Activated CD4-positive, alpha-beta T cell treated with anti-CD3 and anti-CD28 coated beads, Interleukin-2, amount 50 U/mL, for 1 hour (primary cell): ENCODE measurements at regions not wholly inside any gene's neighbourhood (a gene's known extent, or its start where the extent isn't known, plus 50 kb on each side); places are given as distances from the start of the nearest gene placed in this dataset.

Experiments
- DNase-seq: peaks from one replicate; pipeline ENCODE4 v3.0.0-alpha.2; 2020

DNA sequence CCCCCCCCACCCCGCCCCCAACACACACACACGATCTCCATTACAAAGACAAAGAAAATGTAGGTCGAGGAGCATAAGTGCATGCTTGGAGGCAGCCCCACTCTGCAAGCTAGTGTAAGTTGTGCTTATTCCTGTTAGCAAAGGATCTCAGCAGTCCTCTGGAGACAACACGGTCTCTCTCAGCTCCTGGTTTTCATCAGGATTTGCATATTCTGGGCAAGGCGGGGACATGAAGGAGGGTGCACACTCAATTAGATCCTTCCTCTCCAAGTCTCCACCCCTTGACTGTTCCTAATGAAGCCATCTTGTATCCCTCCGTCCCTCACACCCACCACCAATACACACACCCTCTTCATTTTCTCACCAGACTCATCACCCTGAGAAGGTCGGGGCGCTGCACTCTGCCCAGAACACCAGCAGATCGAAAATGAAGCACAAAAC is 63.8 kb downstream of the MRPL46 start:
- DNase-seq: no peak

DNA sequence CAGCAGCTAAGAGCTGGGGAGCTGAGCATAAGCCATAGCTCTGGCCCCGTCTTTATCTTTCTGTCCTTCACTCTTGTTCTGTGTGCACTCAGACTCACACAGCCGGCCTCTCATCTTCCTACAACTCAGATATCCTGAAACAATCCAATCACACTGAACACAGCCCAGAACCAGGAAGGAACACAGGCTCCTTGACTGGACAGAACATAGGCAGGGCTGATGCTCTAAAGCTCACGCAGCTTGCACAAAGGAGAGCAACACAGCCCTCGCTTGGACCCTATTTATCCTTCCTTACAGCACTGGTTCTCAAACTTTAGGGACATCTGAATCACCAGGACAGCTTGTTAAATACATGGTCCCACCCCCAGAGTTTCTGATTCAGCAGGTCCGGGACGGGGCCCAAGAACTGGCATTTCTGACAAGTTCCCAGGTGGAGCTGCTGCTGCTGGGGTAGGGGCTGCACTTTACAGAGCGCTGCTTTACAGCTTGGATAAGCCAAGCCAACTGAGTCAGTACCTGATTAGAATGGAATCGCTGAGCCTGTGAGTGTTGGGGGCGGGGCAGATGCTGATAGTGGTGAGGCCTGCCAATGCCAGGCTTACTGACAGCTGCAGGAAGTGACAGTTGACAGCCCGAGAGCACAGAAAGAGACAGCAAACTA is 65.1 kb downstream of the MRPL46 start:
- no peak for DNase-seq

DNA sequence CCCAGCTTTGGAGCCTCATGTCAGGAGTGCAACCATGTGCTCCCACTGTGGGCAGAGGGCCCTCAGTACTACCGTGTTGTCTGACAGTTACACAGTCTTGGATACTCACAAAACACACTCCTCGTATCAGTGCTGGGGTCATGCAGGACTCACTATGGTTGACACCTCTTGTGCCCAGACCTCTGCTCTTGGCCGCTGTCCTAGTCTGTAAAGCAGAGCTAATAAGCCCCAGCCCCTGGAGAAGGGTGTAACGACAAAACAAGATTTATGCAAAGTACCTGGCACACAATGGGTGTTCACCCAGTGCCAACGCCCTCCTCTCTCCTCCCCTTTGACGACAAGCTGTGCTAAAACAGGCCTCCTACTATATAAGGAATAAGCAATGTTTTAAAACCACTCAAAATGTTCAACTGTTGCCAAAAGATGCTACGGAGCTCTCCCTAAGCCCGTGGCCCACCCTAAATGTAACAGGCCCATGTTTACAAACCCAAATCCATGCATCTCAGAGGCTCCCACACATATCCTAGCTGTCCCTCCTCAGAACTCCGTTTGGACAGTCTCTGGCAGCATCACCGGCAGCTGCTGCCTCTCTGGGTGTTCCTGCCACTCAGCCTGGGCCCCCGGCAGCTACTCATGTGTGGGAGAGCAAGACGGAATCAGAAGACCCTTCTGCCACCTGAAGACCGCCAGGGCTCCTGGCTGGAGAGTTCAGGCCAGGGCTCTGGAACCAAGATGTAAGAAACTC is 65.8 kb downstream of the MRPL46 start:
- DNase-seq: no peak

DNA sequence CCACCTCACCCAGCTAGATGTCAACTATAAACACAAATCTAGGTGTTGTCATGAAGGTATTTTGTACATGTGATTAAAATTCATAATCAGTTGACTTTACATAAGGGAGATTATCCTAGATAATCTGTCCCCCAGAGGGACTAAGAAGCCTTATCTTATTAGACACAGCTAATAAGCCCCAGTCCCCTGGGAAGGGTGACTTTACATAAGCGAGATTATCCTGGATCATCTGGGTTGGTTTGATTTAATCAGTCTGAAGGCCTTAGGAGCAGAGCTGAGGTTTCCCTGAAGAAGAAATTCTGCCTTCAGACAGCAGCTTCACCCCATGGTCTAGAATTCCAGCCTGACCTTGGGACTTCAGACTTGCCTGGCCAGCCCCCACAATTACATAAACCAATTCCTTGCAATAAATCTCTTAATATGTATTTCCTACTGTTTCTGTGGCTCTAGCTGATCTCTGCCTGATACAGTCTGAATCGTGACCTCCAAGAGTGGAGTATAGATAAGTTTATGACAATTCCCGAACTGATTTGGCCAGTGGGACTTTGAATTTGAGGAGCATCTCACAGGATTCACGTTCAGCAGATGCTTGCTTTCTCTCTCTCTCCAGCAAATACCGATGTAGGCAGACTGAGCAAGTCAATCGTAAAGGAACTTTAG is 66.5 kb downstream of the MRPL46 start:
- no peak for DNase-seq

DNA sequence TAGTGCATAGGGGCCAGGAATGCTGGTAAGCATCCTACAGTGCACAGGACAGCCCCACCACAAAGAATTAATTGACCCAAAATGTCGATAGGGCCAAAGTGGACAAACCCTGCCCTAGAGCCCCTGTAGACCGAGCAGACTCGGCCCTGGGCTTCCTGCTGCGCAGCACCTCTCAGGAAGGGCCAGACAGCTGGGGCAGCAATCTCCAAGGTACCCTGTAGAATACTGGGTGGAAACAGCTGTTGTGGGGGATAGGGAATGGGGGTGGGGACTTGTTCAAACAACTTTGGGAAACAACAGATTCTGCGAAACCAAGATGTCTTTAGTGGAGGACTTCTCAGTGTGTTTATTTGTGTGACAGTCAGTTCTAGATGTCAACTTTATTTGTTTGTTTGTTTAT is 67.1 kb downstream of the MRPL46 start:
- DNase-seq: no peak

DNA sequence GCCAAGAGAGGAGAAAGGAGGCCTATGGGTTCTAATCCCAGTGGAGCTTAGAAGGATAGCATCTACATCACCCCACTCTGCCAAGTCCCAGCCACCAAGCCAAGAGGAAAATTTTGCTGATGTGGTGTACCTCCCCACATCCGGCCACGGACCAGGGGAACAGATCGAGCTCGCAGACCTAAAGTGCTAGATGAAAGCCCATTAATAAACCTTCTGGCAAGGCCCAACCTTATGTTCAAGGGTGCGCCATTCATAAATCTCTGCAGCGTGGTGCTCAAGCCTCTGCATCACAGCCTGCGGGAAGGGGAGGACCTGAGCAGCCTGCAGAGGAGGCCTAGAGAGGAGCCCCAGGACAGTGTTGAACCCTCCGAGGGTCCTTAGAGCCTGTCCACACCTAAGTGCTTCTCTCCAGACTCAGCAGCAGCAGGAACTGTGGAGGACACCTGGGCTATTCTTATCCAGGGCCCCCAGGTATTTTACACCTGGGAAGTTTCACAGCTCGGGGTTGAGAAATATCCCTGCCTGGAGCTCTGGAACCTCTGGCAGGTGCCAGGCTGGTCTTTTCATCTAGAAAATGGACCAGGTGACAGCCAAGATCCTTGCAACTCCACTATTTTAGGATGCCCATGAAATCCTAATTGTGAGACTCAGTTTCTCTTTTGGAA is 68.0 kb downstream of the MRPL46 start:
- DNase-seq: no peak

DNA sequence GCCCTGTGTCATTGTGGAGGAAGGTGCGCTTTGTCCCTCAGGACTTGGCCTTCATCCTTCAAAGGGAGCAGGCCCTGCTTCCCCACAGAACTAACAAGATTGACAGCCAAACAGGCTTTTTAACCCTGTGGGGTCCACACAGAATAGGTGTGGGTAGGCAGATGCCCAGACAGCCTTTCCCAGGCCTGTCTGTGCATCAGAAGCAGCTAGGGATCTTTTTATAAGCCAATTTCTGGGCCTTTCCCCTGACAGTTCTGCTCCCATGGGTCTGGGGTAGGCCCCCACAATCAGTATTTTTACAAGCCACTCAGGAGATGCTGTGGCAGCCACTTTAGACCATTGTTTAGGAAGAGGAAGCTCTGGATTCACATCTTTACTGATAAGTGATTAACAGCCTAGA is 69.2 kb downstream of the MRPL46 start:
- DNase-seq: no peak

DNA sequence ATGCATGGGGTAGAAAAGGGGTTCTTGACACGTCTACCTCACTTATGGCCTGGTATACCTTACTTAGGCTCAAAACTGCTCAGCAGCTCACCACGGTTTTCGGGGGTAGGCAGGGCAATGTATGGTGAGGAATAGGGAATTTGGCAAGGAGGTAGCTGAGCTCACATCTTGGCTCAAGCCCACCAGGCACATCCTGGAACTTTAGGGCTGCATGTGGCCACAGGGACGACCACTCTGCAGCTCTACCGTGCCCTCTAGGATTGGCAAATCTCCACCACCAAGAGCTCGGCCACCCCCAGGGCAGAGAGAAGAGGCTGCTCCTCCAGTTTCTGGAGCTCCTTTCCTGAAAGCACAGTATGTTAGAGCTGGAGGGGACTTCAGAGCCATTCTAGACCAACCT is 69.7 kb downstream of the MRPL46 start:
- DNase-seq: no peak

DNA sequence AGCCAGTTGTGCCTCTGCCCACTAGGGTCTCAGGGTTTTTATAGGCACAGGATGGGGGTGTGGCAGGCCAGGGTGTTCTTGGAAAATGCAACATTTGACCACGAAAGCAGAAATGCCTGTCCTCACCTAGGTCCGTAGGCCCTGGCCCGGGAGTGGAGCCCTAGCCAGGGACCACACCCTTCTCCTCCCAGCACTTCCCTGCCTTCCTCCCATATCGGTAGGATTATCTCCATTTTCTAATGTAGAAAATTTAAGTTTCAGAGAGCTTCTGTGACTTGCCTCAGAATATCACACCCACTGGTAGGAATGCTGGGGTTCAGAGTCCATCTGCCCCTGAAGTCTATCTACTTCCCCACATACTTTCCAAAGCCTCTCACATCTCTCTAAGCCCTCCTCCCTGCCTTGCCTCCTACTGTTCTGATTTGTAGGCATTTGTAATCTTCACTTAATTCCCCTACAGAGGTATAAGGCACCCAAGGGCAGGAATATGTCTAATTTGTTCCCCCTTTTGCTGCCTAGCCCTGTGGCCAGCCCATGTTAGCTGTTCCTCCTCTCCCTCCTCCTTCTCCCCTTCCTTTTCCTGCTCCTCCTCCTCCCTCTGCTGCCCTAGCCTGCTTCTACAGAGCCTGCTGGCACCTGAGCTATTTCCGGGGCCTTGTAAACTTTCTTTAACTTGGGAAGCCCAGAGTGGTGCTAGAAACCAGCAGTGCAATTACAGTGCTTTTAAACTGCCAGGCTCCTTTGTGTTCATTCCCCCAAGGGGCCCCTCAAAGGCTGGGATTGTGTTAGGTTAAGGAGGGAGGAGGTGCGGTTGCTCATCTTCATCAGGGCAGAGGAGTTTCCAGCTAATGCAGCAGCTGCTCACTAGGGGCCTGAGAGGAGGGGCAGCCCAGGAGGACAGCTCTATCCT is 71.1 kb downstream of the MRPL46 start:
- no peak for DNase-seq

DNA sequence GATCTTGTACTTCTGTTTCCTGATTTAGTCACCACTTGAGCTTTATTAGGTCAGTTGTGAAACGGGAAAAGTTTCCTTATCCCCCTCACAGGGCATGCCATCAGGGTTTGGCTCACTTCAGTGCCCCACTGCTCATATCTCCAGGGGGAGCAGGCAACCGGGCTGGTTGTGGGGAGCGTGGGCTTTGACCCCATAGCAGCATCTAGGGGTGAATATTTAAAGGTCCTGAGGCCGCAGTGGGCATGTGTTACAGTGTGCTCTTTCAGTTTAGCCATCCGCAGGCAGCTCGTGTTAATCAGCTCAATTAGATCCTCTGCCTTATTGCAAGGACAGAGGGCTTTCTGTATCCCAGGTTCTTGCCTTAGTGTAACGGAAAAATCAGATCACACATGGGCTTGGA is 71.9 kb downstream of the MRPL46 start:
- no peak for DNase-seq

DNA sequence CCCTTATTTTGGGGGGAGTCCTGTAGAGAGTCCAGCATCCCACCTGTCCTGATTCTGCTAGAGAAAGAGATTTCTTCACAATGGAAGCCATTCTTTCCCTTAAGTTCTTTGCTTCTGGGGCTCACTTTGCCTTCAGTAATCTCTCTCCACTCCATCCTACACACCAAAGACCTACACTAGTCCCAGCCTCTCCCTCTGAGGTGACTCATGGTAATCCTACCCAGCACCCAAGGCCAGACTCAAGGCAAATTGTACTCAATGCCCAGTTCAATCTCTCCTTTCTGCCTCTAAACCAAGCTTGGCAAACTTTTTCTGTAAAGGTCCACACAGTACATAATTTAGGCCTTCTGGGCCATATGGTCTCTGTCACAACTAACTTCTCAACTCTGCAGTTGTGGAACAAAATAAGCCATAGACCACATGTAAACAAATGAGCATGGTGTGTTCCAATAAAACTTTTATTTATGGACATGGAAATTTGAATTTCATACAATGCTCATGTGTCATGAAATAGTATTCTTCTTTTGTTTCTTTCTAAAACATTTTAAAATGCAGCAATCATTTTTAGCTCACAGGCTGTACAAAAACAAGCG is 72.5 kb downstream of the MRPL46 start:
- no peak for DNase-seq

DNA sequence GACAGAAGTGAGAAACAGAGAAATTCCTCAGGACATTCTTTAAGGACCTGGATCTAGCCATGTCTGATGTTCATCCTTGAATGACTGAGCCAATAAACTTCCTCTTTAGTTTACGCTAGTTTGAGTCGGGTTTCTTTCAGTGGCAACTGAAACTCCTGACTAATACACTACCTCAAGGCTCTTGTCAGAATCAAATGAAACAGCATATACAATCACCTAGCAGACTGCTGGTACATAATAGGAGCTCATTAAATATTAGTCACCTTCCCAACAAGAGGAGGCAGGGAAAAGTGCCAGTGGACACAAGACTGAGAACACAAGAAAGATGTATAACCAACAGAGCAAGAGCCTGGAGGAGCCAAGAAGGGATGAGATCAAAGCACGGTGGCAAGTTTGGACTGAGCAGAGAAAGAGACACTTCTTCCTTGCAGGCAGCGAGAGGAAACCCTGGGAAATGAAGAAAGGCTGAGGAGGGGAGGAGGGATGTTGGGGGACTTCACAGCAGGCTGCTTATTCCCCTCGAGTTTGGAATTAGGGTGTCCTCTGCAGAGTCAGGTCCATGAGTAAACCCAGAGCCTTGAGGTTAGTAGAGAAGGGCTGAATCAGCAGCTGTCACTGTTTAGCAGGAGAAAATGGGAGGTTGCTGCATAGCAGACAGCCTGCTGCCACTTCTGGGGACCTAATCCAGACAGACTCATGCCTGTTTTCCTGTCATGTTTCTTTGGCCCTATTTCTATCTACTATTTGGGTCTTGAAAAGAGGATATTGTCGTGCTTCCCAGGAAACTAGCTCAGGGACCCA is 73.3 kb downstream of the MRPL46 start:
- no peak for DNase-seq

DNA sequence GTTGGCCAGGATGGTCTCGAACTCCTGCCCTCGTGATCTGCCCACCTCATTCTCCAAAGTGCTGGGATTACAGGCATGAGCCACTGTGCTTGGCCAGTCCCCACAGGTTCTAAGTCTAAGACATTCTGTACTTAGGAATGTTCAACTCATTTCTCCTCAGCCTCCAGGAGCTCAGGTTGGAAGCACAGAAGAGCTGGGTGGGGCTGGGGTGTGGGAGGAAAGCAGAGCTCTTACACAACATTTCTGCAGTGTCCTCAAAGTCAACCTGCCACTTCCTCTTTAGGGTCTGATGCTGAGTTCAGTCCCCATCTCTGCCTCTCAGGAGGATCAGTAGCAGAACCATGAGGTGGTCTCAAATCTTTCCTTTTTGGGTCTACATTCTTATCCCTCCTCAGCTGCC is 75.5 kb downstream of the MRPL46 start:
- no peak for DNase-seq

DNA sequence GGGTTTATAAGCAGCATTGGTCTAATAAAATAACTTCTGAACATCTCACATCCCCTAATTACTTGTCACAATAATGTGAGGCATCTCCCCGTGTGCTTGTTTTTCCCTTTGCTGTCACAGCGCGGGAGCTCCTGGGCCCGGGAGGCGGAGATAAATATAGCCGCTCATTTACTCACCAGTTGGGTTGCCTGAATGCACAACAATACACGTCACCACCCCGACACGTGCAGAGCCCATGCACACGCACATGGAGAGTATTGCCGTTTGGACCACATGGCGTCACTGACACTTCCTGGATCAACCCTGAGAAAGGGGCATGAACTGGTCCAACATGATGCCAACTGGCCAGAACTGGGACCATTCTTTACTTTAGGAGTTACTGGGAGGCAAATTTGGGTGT is 76.2 kb downstream of the MRPL46 start:
- no peak for DNase-seq

DNA sequence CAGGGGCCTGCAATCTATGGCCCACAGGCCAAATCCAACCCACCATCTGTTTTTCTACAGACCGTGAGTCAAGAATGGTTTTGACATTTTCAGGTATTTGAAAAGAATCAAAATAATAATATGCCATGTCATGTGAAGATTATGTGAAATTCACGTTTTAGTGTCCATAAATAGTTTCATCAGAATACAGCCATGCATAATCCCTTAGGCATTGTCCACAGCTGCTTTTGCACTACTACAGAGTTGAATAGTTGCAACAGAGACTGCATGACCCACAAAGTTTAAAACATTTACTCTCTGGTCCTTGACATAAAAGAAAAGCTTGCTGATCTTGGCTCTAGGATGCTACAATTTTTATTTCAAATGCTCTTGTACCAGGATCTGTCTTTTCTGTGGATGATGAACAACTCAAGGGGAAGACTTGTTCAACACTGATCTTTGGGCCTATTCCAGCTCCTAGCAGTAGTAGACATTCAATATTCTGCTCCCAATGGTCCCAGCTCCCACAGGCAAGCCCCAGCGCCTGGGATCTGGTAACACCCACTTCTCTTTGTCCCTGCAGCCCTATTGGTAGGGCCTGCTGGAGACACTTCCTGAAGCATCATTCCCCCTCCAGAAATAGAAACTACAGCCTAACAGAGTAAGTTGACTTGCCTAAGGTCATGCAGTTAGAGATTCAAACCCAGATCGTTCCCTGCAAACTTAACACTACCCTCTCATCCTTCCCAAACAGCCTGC is 76.9 kb downstream of the MRPL46 start:
- DNase-seq: no peak

DNA sequence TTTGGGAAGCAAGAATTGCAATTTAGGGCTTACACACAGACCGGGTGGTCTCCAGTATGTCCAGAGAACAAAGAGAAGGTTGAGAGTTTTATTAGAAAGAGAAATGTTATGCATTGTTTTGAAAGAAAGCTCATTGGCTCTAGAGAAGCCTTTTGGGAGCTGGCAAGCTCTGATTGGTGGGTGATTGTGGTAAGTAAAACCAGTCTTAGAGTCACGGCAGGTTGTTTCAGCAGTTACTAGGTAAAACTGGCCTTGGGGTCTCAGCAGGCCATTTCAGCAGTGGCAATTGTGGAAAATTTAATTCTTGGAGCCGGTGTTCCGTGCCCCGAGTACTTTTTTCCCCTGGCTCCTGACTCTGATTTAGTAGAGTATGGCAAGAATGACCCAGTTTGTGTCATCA is 78.1 kb downstream of the MRPL46 start:
- no peak for DNase-seq

DNA sequence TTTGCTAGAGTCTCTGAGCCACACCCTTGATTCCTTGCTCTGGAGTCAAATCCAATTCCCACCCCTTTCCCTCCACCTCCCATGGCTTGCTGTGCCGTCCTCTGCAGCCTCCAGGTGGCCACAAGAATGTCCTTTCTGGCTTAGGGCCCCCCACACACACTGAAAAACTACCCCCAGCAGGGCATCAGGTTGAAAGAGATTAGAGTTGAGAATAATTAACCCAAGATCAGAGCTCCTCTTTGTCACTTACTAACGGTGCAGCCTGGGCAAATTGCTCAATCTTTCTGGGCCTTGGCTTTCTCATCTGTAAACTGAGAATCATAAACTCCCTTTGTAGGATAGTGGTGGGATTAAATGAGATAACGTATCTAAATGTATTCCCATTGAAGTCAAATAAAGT is 78.5 kb downstream of the MRPL46 start:
- no peak for DNase-seq

DNA sequence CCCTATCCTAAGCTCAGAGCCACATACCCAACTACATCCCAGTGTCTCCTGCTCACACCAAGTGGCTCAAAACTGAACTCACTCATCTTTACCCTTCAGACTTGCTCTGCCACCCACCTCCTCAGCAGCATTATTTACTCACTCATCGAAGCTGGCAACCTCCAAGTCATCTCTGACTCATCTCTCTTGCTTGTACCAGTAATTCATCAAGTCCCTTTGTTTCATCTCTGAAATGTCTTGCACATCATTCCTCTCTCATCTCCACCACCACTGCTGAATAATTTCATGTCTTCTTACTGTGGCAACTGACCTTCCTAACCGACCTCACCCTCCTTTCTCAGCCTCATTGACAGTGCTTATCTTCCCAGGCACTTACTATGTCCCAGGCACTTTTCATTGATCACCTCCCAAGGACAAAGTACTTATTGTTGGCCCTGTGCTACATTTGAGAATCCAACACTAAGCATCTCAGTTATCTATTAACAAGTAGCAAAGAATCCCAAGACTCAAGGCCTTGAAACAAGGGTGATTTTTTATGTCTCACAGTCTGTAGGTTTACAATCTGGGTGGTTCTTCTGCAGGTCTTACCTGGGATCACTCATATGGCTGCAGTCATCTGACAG is 82.0 kb downstream of the MRPL46 start:
- DNase-seq: no peak

DNA sequence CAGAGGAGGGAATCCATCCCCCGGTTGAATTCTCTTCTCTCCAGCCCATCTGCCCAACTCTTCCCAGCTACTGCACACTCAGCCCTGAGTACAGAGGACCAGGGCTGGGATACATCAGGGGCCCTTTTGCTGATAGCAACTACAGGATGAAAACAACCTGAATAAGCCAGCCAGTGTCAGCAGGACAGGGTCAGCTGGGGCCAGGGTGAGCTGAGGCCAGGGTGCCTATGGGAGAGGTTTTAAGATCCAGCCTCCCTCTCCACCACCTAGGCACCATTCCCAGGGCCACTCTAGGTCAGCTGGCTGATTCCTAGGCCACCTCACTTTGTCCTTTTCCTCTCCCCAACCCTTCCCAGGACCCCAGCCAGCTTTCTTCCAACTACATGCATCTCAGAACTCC is 83.8 kb downstream of the MRPL46 start:
- no peak for DNase-seq

DNA sequence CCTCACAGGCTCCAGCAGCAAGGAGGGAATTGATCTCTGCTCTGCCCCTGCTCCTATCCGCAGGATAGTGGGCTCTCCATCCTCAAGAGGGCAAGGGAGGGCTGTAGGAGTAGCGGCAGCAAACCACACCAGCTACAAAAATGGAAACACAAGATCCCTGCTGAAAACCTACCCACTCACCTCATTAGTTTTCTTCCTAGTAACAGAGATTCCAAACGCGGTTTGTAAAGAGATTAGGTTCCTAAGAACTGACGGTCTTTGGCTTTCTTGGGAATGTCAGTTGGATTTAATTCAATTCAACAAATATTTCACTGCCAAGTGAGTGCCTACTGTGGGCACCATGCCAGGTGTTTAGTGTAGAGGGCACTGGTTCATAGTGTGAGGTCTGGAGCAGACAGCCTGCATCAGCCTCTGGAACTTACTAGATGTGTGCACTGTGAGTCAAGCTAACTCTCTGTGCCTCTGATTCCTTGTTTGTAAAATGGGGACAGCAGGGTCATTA is 84.7 kb downstream of the MRPL46 start:
- no peak for DNase-seq
